Psoas muscle (tissue), 7 donors: ENCODE measurements at regions not wholly inside any gene's neighbourhood (a gene's known extent, or its start where the extent isn't known, plus 50 kb on each side); places are given as distances from the start of the nearest gene placed in this dataset.

Experiments used
- ATAC-seq, 4 donors: fragments of 200-7000 bp; cut with Tn5 transposase; one replicate each; pipeline ENCODE4 v1.9.1; 2020; ENCODE audit warnings: moderate library complexity in 3 of 4, mild to moderate bottlenecking in 2 of 4
- DNase-seq, 2 donors: peaks; one replicate each; pipeline ENCODE4 v3.0.0-alpha.2; 2020
- H3K27ac ChIP-seq: fragments of 200-600 bp; one replicate; pipeline ENCODE4 v1.8.0; 2022
- H3K27me3 ChIP-seq, 3 donors: fragments of 200-600 bp in 1 of 3; one replicate each; pipeline versions ENCODE4 v1.6.1 to v1.8.0; 2013 to 2022; ENCODE audit warnings: low read length in 2 of 3, mild to moderate bottlenecking in 2 of 3, moderate library complexity in 1 of 3; ENCODE audit not compliant: insufficient read depth in 3 of 3
- H3K36me3 ChIP-seq, 2 donors: fragments of 200-600 bp in 1 of 2; one replicate each; pipeline versions ENCODE4 v1.6.1 to v1.8.0; 2013 to 2022; ENCODE audit warnings: low read depth in 1 of 2, mild to moderate bottlenecking in 1 of 2, moderate library complexity in 1 of 2; ENCODE audit not compliant: insufficient read depth in 1 of 2
- H3K4me1 ChIP-seq: fragments of 200-600 bp; one replicate; pipeline ENCODE4 v1.8.0; 2022
- H3K4me3 ChIP-seq: fragments of 200-600 bp; one replicate; pipeline ENCODE4 v1.8.0; 2022; ENCODE audit warnings: mild to moderate bottlenecking
- H3K9me3 ChIP-seq: fragments of 200-600 bp; one replicate; pipeline ENCODE4 v1.8.0; 2022
- CTCF ChIP-seq: fragments of 200-600 bp; IDR thresholded peaks from one replicate; pipeline ENCODE4 v1.8.0; 2022; ENCODE audit warnings: antibody characterized with exemption
- WGBS, 3 donors: extraction: QIAGEN DNeasy Blood & Tissue Kit; methylation state at CpG; one replicate each; pipeline versions ENCODE4 v1.1.6 to v1.1.7; 2013; 5-methylcytosine and 5-hydroxymethylcytosine counted together
- intact Hi-C, 2 donors: fragments of 100-400 bp; cut with DNase I; formaldehyde crosslinking; loops; one replicate each; pipeline versions ENCODE4 v1.11.0 to v1.14.2; 2022
- donor health status: healthy with polysubstance abuse.
- donor health status: DM: no; HTN: no; CAD: no; lungs with moderate emphysema.
- donor health status: Bipolar disorder and iron deficiency.
- donor health status: healthy.
- donor health status: DM: yes; HTN: yes; CAD: no.
- donor health status: DM: no; HTN: no; CAD: no.
- donor health status: DM: yes; HTN: yes; CAD: no.

DNA sequence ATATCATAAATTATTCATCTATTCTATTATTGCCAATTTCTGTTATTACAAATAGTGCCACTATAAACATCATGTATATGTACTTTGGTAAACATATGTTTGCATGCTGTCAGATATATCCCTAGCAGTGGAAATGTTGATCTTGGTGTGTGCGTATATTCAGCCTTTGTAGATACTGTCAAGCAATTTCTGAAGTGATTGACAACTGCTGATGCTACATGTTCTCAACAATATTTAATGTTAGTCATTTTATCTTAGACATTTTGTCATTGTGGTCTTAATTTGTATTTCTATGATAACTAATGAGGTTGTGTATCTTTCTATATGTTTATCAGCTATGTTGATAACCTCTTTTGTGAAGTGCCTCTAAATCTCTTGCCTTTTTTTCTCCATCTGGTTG lies 186.5 kb upstream of the NRG3 start:
- H3K4me3 ChIP-seq: no peak overlapping the region
- no peaks in the 10 kb centered on the region for H3K9me3 ChIP-seq
- H3K4me1 ChIP-seq: no peaks in the 10 kb centered on the region
- H3K27ac ChIP-seq: no peak overlapping the region
- H3K27me3 ChIP-seq: no peaks in the 10 kb centered on the region
- H3K36me3 ChIP-seq: no peaks in the 10 kb centered on the region
- ATAC-seq (no peak), DNase-seq (no peak)
- WGBS, 3 donors: 86 to 98% (median 95%) methylated on average over 1 of the region's 1 CpG
- TF ChIP-seq CTCF: no peak
- intact Hi-C loops: no loop called here

- Histone ChIP-seq H3K36me3 (no peaks in the 10 kb centered on the region), H3K4me1 (no peaks in the 10 kb centered on the region), H3K27me3 (no peaks in the 10 kb centered on the region), H3K9me3 (peaks cover 5% of the 10 kb centered on the region), H3K4me3 (no peak overlapping the region), H3K27ac (no peak overlapping the region)
- DNase-seq (no peak), ATAC-seq (no peak)
- 40 to 49% (median 42%) methylated on average over 9 of the region's 9 CpGs for WGBS, 3 donors
- intact Hi-C loops: no loop called here
- TF ChIP-seq CTCF: no peak
These were observed 178.2 kb upstream of the NRG3 start for GRCh38 chr10:81696609-81697388.

DNA sequence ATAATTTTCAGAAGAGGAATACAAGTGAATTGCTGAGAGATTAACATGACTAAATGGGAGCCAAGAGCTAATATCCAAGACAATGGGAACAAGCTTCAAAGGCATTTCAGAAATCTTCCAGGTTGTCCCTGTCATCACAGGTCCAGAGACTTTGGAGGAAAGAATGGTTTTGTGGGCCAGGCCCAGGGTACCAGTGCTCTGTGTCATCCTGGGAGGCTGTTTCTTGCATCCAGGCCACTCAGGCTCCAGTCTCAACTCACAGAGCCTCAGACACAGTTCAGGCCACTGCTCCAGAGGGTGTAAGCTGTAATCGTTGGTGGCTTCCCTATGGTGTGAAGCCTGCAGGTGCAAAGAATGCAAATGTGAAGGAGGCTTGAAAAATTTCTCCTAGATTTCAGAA lies 170.4 kb upstream of the NRG3 start:
- no peak for TF ChIP-seq CTCF
- WGBS, 3 donors: 32 to 46% (median 45%) methylated on average over 1 of the region's 1 CpG
- no peaks in the 10 kb centered on the region for H3K4me1 ChIP-seq

GRCh38 chr10:81708416-81708815 lies 166.6 kb upstream of the NRG3 start:
- intact Hi-C loops: no loop called here
- ATAC-seq: no peak
- 34 to 39% (median 35%) methylated on average over 5 of the region's 5 CpGs for WGBS, 3 donors
- Histone ChIP-seq H3K4me3 (no peak overlapping the region), H3K27me3 (no peaks in the 10 kb centered on the region), H3K36me3 (no peaks in the 10 kb centered on the region), H3K27ac (no peak overlapping the region), H3K4me1 (no peaks in the 10 kb centered on the region), H3K9me3 (peaks cover 5% of the 10 kb centered on the region)
- no peak for DNase-seq
- TF ChIP-seq CTCF: no peak

More for the DNA sequence above, 170.4 kb upstream of the NRG3 start:
- no peaks in the 10 kb centered on the region for H3K27me3 ChIP-seq
- ATAC-seq (no peak), DNase-seq (no peak)
- H3K36me3 ChIP-seq: no peaks in the 10 kb centered on the region
- no peak overlapping the region for H3K4me3 ChIP-seq
- H3K27ac ChIP-seq: no peak overlapping the region
- peaks cover 9% of the 10 kb centered on the region for H3K9me3 ChIP-seq
- intact Hi-C loops: no loop called here

- Histone ChIP-seq H3K27me3 (no peaks in the 10 kb centered on the region), H3K4me3 (no peak overlapping the region), H3K9me3 (peaks cover 5% of the 10 kb centered on the region), H3K27ac (no peak overlapping the region), H3K36me3 (no peaks in the 10 kb centered on the region), H3K4me1 (no peaks in the 10 kb centered on the region)
- ATAC-seq: no peak
- 81 to 85% (median 82%) methylated on average over 2 of the region's 2 CpGs for WGBS, 3 donors
- TF ChIP-seq CTCF: no peak
- no peak for DNase-seq
- intact Hi-C loops: no loop called here
These were observed 166.1 kb upstream of the NRG3 start for GRCh38 chr10:81708929-81709328.
